Psoas muscle (tissue), 7 donors: ENCODE measurements at regions not wholly inside any gene's neighbourhood (a gene's known extent, or its start where the extent isn't known, plus 50 kb on each side); places are given as distances from the start of the nearest gene placed in this dataset.
"Not testable (repeated sequence)": the region's sequence is repeated elsewhere in the genome, so short reads cannot be mapped to it uniquely, and the experiment has no call there.

Experiments
- ATAC-seq, 4 donors: fragments of 200-7000 bp; cut with Tn5 transposase; one replicate each; pipeline ENCODE4 v1.9.1; 2020; ENCODE audit warnings: moderate library complexity in 3 of 4, mild to moderate bottlenecking in 2 of 4
- DNase-seq, 2 donors: peaks; one replicate each; pipeline ENCODE4 v3.0.0-alpha.2; 2020
- H3K27ac ChIP-seq: fragments of 200-600 bp; one replicate; pipeline ENCODE4 v1.8.0; 2022
- H3K27me3 ChIP-seq, 3 donors: fragments of 200-600 bp in 1 of 3; one replicate each; pipeline versions ENCODE4 v1.6.1 to v1.8.0; 2013 to 2022; ENCODE audit warnings: low read length in 2 of 3, mild to moderate bottlenecking in 2 of 3, moderate library complexity in 1 of 3; ENCODE audit not compliant: insufficient read depth in 3 of 3
- H3K36me3 ChIP-seq, 2 donors: fragments of 200-600 bp in 1 of 2; one replicate each; pipeline versions ENCODE4 v1.6.1 to v1.8.0; 2013 to 2022; ENCODE audit warnings: low read depth in 1 of 2, mild to moderate bottlenecking in 1 of 2, moderate library complexity in 1 of 2; ENCODE audit not compliant: insufficient read depth in 1 of 2
- H3K4me1 ChIP-seq: fragments of 200-600 bp; one replicate; pipeline ENCODE4 v1.8.0; 2022
- H3K4me3 ChIP-seq: fragments of 200-600 bp; one replicate; pipeline ENCODE4 v1.8.0; 2022; ENCODE audit warnings: mild to moderate bottlenecking
- H3K9me3 ChIP-seq: fragments of 200-600 bp; one replicate; pipeline ENCODE4 v1.8.0; 2022
- CTCF ChIP-seq: fragments of 200-600 bp; IDR thresholded peaks from one replicate; pipeline ENCODE4 v1.8.0; 2022; ENCODE audit warnings: antibody characterized with exemption
- WGBS, 3 donors: extraction: QIAGEN DNeasy Blood & Tissue Kit; methylation state at CpG; one replicate each; pipeline versions ENCODE4 v1.1.6 to v1.1.7; 2013; 5-methylcytosine and 5-hydroxymethylcytosine counted together
- intact Hi-C, 2 donors: fragments of 100-400 bp; cut with DNase I; formaldehyde crosslinking; loops; one replicate each; pipeline versions ENCODE4 v1.11.0 to v1.14.2; 2022
- donor health status: healthy with polysubstance abuse.
- donor health status: DM: no; HTN: no; CAD: no; lungs with moderate emphysema.
- donor health status: Bipolar disorder and iron deficiency.
- donor health status: healthy.
- donor health status: DM: yes; HTN: yes; CAD: no.
- donor health status: DM: no; HTN: no; CAD: no.
- donor health status: DM: yes; HTN: yes; CAD: no.

GRCh38 chr7:17411922-17412321 is 113.5 kb downstream of the AHR start:
- Histone ChIP-seq H3K4me3 (no peak overlapping the region), H3K9me3 (no peaks in the 10 kb centered on the region), H3K27me3 (no peaks in the 10 kb centered on the region), H3K27ac (no peak overlapping the region), H3K36me3 (no peaks in the 10 kb centered on the region), H3K4me1 (no peaks in the 10 kb centered on the region)
- no peak for DNase-seq
- intact Hi-C loops: no loop called here
- WGBS, 3 donors: 75 to 83% (median 78%) methylated on average over 3 of the region's 3 CpGs
- ATAC-seq: no peak
- TF ChIP-seq CTCF: no peak

GRCh38 chr7:17412883-17413282 is 114.4 kb downstream of the AHR start:
- ATAC-seq (no peak), DNase-seq (no peak)
- H3K27ac ChIP-seq: no peak overlapping the region
- no peaks in the 10 kb centered on the region for H3K36me3 ChIP-seq
- 91 to 100% (median 100%) methylated on average over 1 of the region's 1 CpG for WGBS, 3 donors
- no peaks in the 10 kb centered on the region for H3K4me1 ChIP-seq
- intact Hi-C loops: no loop called here
- H3K27me3 ChIP-seq: no peaks in the 10 kb centered on the region
- no peak for TF ChIP-seq CTCF
- no peaks in the 10 kb centered on the region for H3K9me3 ChIP-seq
- no peak overlapping the region for H3K4me3 ChIP-seq

GRCh38 chr7:17415955-17416354 is 117.5 kb downstream of the AHR start:
- intact Hi-C loops: no loop called here
- H3K36me3 ChIP-seq: no peaks in the 10 kb centered on the region
- no peaks in the 10 kb centered on the region for H3K27me3 ChIP-seq
- DNase-seq: no peak
- no peak for TF ChIP-seq CTCF
- no peaks in the 10 kb centered on the region for H3K9me3 ChIP-seq
- no peaks in the 10 kb centered on the region for H3K4me1 ChIP-seq
- no peak for ATAC-seq
- H3K27ac ChIP-seq: no peak overlapping the region
- WGBS, 3 donors: 81 to 90% (median 89%) methylated on average over 2 of the region's 2 CpGs
- H3K4me3 ChIP-seq: no peak overlapping the region

DNA sequence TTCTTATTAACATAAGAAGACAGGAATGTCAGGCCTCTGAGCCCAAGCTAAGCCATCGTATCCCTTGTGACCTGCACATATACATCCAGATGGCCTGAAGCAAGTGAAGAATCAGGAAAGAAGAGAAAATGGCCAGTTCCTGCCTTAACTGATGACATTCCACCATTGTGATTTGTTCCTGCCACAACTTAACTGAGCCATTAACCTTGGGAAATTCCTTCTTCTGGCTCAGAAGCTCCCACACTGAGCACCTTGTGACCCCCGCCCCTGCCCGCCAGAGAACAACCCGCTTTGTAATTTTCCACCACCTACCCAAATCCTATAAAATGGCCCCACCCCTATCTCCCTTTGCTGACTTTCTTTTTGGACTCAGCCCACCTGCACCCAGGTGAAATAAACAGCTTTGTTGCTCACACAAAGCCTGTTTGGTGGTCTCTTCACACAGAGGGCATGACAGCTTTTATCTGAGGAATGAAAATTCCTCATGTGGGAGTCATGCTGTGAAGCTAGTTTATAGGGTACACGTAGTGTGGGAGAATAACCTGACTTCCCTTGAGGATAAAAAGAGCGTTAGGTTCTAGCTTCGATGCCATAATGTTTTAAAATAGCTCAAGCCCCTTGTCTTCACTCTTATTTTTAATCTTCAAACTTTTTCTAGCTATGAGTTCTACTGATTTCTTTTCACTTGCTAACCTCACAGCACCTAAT is 122.0 kb downstream of the AHR start:
- H3K4me1 ChIP-seq, ATAC-seq, intact Hi-C loops, H3K4me3 ChIP-seq, H3K36me3 ChIP-seq, H3K27ac ChIP-seq, DNase-seq, H3K27me3 ChIP-seq, H3K9me3 ChIP-seq: not testable (repeated sequence)
- WGBS, 3 donors: 77 to 83% (median 77%) methylated on average over 7 of the region's 7 CpGs

- Histone ChIP-seq H3K27ac (no peak overlapping the region), H3K9me3 (peaks cover 1% of the 10 kb centered on the region), H3K27me3 (no peaks in the 10 kb centered on the region), H3K4me1 (no peaks in the 10 kb centered on the region), H3K36me3 (no peaks in the 10 kb centered on the region), H3K4me3 (no peak overlapping the region)
- DNase-seq: no peak
- 61 to 72% (median 66%) methylated on average over 4 of the region's 4 CpGs for WGBS, 3 donors
- no peak for ATAC-seq
- intact Hi-C loops: no loop called here
- TF ChIP-seq CTCF: no peak
Observed at GRCh38 chr7:17421941-17422340, 123.5 kb downstream of the AHR start.
